Neural crest cell (in vitro differentiated cells): ENCODE measurements at regions not wholly inside any gene's neighbourhood (a gene's known extent, or its start where the extent isn't known, plus 50 kb on each side); places are given as distances from the start of the nearest gene placed in this dataset.
"Not testable (repeated sequence)": the region's sequence is repeated elsewhere in the genome, so short reads cannot be mapped to it uniquely, and the experiment has no call there.

Experiments used
- DNase-seq: peaks from one replicate; pipeline ENCODE4 v3.0.0; 2021; ENCODE audit warnings: low read depth, mixed read lengths, low spot score
- H3K27ac Mint-ChIP-seq: one replicate; pipeline ENCODE4 v1.8.0; 2021; ENCODE audit warnings: mild to moderate bottlenecking, mixed read lengths; ENCODE audit not compliant: unreplicated experiment
- H3K27me3 Mint-ChIP-seq: 2 replicates; pipeline ENCODE4 v1.8.0; 2021; ENCODE audit warnings: low read depth, mild to moderate bottlenecking, mixed read lengths
- H3K36me3 Mint-ChIP-seq: 2 replicates; pipeline ENCODE4 v1.8.0; 2021; ENCODE audit warnings: low read depth, mild to moderate bottlenecking, mixed read lengths
- H3K4me1 Mint-ChIP-seq: 2 replicates; pipeline ENCODE4 v1.8.0; 2021; ENCODE audit warnings: mixed read lengths
- H3K4me3 Mint-ChIP-seq: one replicate; pipeline ENCODE4 v1.8.0; 2021; ENCODE audit warnings: mild to moderate bottlenecking, mixed read lengths
- H3K9me3 Mint-ChIP-seq: 2 replicates; pipeline ENCODE4 v1.8.0; 2021; ENCODE audit warnings: mixed read lengths
- TF ChIP-seq, protein P1 (sequence below): fragments of 200-600 bp; sonication (generic); conservative IDR thresholded peaks from 2 replicates; pipeline ENCODE4 v1.5.0; 2021; ENCODE audit warnings: antibody characterized with exemption, mild to moderate bottlenecking

DNA sequence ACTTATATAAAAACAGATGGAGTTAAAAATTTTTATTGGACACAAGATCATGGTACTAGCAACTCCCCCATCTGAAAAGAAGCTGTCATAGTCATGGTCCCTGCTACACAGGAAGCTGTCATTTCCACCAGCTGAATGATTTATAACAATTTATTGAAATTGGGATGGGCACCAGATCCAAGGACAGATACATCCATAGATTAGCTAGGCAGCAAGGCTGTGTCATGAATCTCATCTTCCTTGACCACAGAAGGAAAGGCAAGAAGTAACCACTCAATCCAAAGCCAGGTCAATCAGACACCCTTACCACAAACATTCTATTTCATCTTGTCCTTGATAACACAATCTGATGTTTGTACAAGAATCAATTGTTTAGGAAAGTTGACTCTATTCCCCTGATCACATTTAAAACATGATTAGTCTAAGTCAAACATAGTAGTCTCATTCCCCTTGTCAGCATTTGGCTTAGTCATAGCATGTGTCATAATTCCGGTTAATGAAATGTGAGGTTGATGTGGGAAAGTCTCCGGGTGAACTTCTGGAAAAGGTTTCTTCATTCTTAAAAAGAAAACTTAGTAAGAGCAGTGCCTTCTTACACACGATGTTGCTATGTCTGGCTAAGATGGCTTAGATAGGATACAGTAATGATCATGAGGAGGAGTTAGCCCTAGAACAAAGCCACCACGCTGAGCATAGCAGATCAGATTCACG lies 462.6 kb upstream of the PAPPA start:
- no peaks in the 10 kb centered on the region for H3K36me3 Mint-ChIP-seq

DNA sequence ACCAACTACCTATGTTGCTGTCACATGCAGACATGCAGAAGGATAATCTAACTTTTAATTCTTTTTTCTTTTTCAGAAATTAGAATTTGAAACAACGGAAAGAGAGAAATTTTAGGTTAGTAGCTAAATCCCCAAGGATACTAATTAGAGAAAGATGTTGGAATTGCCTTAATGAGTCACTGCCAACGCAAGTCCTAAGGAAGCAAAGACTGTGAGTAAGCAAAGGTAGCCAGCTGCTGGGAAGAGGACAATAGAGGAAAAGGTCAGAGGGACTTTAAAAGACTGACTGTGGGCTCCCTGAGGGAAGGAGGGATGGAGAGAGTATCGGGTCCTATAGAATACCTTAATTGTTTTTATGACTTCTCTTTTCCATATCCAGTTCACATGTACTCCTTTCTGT lies 461.9 kb upstream of the PAPPA start:
- H3K27me3 Mint-ChIP-seq, result no peaks in the 10 kb centered on the region
- TF ChIP-seq, protein P1, sequence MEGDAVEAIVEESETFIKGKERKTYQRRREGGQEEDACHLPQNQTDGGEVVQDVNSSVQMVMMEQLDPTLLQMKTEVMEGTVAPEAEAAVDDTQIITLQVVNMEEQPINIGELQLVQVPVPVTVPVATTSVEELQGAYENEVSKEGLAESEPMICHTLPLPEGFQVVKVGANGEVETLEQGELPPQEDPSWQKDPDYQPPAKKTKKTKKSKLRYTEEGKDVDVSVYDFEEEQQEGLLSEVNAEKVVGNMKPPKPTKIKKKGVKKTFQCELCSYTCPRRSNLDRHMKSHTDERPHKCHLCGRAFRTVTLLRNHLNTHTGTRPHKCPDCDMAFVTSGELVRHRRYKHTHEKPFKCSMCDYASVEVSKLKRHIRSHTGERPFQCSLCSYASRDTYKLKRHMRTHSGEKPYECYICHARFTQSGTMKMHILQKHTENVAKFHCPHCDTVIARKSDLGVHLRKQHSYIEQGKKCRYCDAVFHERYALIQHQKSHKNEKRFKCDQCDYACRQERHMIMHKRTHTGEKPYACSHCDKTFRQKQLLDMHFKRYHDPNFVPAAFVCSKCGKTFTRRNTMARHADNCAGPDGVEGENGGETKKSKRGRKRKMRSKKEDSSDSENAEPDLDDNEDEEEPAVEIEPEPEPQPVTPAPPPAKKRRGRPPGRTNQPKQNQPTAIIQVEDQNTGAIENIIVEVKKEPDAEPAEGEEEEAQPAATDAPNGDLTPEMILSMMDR, result no peak
- no peak overlapping the region for H3K4me3 Mint-ChIP-seq
- no peaks in the 10 kb centered on the region for H3K36me3 Mint-ChIP-seq
- H3K4me1 Mint-ChIP-seq, result no peaks in the 10 kb centered on the region
- H3K27ac Mint-ChIP-seq, result no peak overlapping the region
- H3K9me3 Mint-ChIP-seq, result no peaks in the 10 kb centered on the region
- DNase-seq, result no peak

More for the DNA sequence above, 462.6 kb upstream of the PAPPA start:
- DNase-seq, result no peak
- H3K27me3 Mint-ChIP-seq, result no peaks in the 10 kb centered on the region
- H3K4me3 Mint-ChIP-seq, result no peak overlapping the region
- no peaks in the 10 kb centered on the region for H3K9me3 Mint-ChIP-seq
- H3K27ac Mint-ChIP-seq, result no peak overlapping the region
- TF ChIP-seq, protein P1, result no peak
- no peaks in the 10 kb centered on the region for H3K4me1 Mint-ChIP-seq

DNA sequence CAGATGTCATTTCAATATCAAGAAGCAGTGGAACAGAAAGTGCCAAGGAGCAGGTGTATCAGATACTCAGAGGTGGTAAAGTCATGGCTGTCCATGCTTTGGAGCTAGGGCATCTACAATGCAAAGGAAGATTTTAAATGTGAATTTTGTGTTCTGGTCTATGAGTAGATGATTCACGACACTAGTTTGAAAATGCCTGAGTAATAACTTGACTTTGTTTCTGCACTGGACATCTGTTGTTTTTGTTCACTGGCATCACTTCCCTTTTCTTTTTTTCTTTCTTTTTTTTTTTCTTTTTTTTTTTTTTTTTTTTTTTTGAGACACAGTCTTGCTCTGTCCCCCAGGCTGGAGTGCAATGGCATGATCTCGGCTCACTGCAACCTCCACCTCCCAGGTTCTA lies 460.7 kb upstream of the PAPPA start:
- not testable (repeated sequence) for H3K4me3 Mint-ChIP-seq, H3K9me3 Mint-ChIP-seq, H3K36me3 Mint-ChIP-seq, H3K4me1 Mint-ChIP-seq, H3K27me3 Mint-ChIP-seq, H3K27ac Mint-ChIP-seq, DNase-seq

- TF ChIP-seq, protein P1, result peak; percentile 35
- Mint-ChIP-seq H3K27ac (no peak overlapping the region), H3K4me1 (no peaks in the 10 kb centered on the region), H3K9me3 (no peaks in the 10 kb centered on the region), H3K4me3 (no peak overlapping the region), H3K27me3 (no peaks in the 10 kb centered on the region), H3K36me3 (no peaks in the 10 kb centered on the region)
- no peak for DNase-seq
Observed at GRCh38 chr9:115694014-115694413, 459.6 kb upstream of the PAPPA start.

- no peaks in the 10 kb centered on the region for H3K27me3 Mint-ChIP-seq
- TF ChIP-seq, protein P1, result no peak
- no peaks in the 10 kb centered on the region for H3K9me3 Mint-ChIP-seq
- H3K4me1 Mint-ChIP-seq, result no peaks in the 10 kb centered on the region
- H3K36me3 Mint-ChIP-seq, result no peaks in the 10 kb centered on the region
- no peak overlapping the region for H3K27ac Mint-ChIP-seq
- DNase-seq, result no peak
- H3K4me3 Mint-ChIP-seq, result no peak overlapping the region
Observed at GRCh38 chr9:115694991-115695390, 458.6 kb upstream of the PAPPA start.

DNA sequence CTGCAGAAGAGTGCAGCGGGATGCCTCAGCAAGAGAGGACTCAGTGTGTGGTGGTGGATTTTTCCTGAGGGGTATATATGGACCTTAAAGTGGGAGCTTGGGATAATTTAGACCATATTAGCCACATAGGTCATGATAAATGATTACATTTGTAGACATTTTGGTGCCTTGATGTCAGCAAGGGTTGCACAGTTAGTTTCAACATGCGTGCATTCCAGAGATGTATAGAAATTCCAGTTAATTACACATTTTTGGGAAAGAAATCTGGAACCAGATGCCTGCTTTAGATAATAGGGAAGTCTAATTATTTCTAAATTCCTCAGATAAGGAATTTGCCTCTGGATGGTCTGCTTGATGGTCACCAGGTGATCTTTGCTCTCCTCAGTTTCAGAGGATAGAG lies 440.6 kb upstream of the PAPPA start:
- no peaks in the 10 kb centered on the region for H3K27me3 Mint-ChIP-seq
- H3K4me3 Mint-ChIP-seq, result no peak overlapping the region
- no peak for DNase-seq
- no peak overlapping the region for H3K27ac Mint-ChIP-seq
- TF ChIP-seq, protein P1, result no peak
- H3K4me1 Mint-ChIP-seq, result no peaks in the 10 kb centered on the region
- no peaks in the 10 kb centered on the region for H3K36me3 Mint-ChIP-seq
- peaks cover 3% of the 10 kb centered on the region for H3K9me3 Mint-ChIP-seq
